ENCODE measurements at regions not wholly inside any gene's neighbourhood (a gene's known extent, or its start where the extent isn't known, plus 50 kb on each side); places are given as distances from the start of the nearest gene placed in this dataset.
A peak's percentile ranks its signal among the peaks of the same experiment; 100 is the strongest.

GRCh38 chr15:69692342-69692741 is 239.7 kb downstream of the RPLP1 start:
- no peaks in the 10 kb centered on the region for H3K79me2 ChIP-seq (ENCODE audit: insufficient read depth)
- no peak overlapping the region for H2AFZ ChIP-seq (ENCODE audit: low read depth)
- H4K20me1 ChIP-seq (ENCODE audit: insufficient read depth) = no peaks in the 10 kb centered on the region
- no peak for TF ChIP-seq SMC3 (IDR thresholded peaks at IDR 0.05; ENCODE audit: low read depth, low read length)
- no peak for TF ChIP-seq FOXJ3 (CRISPR knock-in tag; IDR thresholded peaks at IDR 0.05)
- 0 out of 2 replicates have a peak, but pooled peaks have one; percentile 5 for TF ChIP-seq RAD21 (IDR thresholded peaks at IDR 0.05; ENCODE audit: low read length)
- TF ChIP-seq IRF3 (IDR thresholded peaks at IDR 0.05; ENCODE audit: low read depth, low read length) = no peak
- no peak for TF ChIP-seq CHD2 (IDR thresholded peaks at IDR 0.05; ENCODE audit: low read length, partially characterized antibody)
- TF ChIP-seq FOSL2 (IDR thresholded peaks at IDR 0.05; ENCODE audit: borderline replicate concordance, low read depth) = no peak
- no peak for TF ChIP-seq RCOR1 (IDR thresholded peaks at IDR 0.05; ENCODE audit: low read length)
- TF ChIP-seq EP300 (IDR thresholded peaks at IDR 0.05; ENCODE audit: borderline replicate concordance in 1 of 2, low read depth in 1 of 2, low read length in 1 of 2) = no peak
- TF ChIP-seq EZH2phosphoT487 (IDR thresholded peaks at IDR 0.05; ENCODE audit: borderline replicate concordance, low read depth) = no peak
- TF ChIP-seq SIN3A (IDR thresholded peaks at IDR 0.05; ENCODE audit: borderline replicate concordance, low read depth, low read length) = no peak
- TF ChIP-seq, protein P1, sequence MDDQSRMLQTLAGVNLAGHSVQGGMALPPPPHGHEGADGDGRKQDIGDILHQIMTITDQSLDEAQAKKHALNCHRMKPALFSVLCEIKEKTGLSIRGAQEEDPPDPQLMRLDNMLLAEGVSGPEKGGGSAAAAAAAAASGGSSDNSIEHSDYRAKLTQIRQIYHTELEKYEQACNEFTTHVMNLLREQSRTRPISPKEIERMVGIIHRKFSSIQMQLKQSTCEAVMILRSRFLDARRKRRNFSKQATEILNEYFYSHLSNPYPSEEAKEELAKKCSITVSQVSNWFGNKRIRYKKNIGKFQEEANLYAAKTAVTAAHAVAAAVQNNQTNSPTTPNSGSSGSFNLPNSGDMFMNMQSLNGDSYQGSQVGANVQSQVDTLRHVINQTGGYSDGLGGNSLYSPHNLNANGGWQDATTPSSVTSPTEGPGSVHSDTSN (IDR thresholded peaks at IDR 0.05) = no peak
- TF ChIP-seq GATA2 (CRISPR knock-in tag; IDR thresholded peaks at IDR 0.05) = peak; percentile 54; the same call in 1 of the 2 replicates
- no peak for TF ChIP-seq RFX5 (IDR thresholded peaks at IDR 0.05; ENCODE audit: low read length)
- H3K4me3 ChIP-seq (ENCODE audit: low read depth in 2 of 2, low read length in 1 of 2) = no peak overlapping the region
- no peaks in the 10 kb centered on the region for H3K9me2 ChIP-seq
- peak; percentile 40 for DNase-seq
- 17% methylated on average over 3 of the region's 3 CpGs for WGBS (ENCODE audit: low lambda C conversion rate)
- H3K27ac ChIP-seq (ENCODE audit: low read depth in 2 of 2, low read length in 1 of 2) = no peak overlapping the region
- no peaks in the 10 kb centered on the region for H3K4me1 ChIP-seq (ENCODE audit: control insufficient read depth in 1 of 2, insufficient read depth in 2 of 2, low read depth in 1 of 2, low read length in 1 of 2)
- peaks cover 29% of the 10 kb centered on the region for H3K27me3 ChIP-seq (ENCODE audit: insufficient read depth)
- no peaks in the 10 kb centered on the region for H3F3A ChIP-seq (replicated peaks; ENCODE audit: insufficient read depth)
- ChIA-PET CTCF (no interaction called here), POLR2A (no interaction called here)
- no peaks in the 10 kb centered on the region for H3K9me3 ChIP-seq
- no peak overlapping the region for H3K4me2 ChIP-seq
- no peaks in the 10 kb centered on the region for H3K36me3 ChIP-seq (replicated peaks in 1 of 2; ENCODE audit: control insufficient read depth in 1 of 2, insufficient read depth in 2 of 2, low read length in 1 of 2)
- no peak overlapping the region for H3K9ac ChIP-seq

- Histone ChIP-seq H3K9ac (no peak overlapping the region), H3K4me2 (no peak overlapping the region), H3K9me2 (no peaks in the 10 kb centered on the region), H3K27me3 (ENCODE audit: insufficient read depth) (peaks cover 34% of the 10 kb centered on the region), H3K79me2 (ENCODE audit: insufficient read depth) (no peaks in the 10 kb centered on the region), H3K9me3 (no peaks in the 10 kb centered on the region), H3K36me3 (replicated peaks in 1 of 2; ENCODE audit: control insufficient read depth in 1 of 2, insufficient read depth in 2 of 2, low read length in 1 of 2) (no peaks in the 10 kb centered on the region), H3K4me3 (ENCODE audit: low read depth in 2 of 2, low read length in 1 of 2) (no peak overlapping the region), H2AFZ (ENCODE audit: low read depth) (no peak overlapping the region), H3K4me1 (ENCODE audit: control insufficient read depth in 1 of 2, insufficient read depth in 2 of 2, low read depth in 1 of 2, low read length in 1 of 2) (peaks cover 0 to 2% of the 10 kb centered on the region in 2 experiments; a peak in 1 of 4 replicates), H4K20me1 (ENCODE audit: insufficient read depth) (no peaks in the 10 kb centered on the region), H3K27ac (ENCODE audit: low read depth in 2 of 2, low read length in 1 of 2) (no peak overlapping the region), H3F3A (replicated peaks; ENCODE audit: insufficient read depth) (no peaks in the 10 kb centered on the region)
- CTCF ChIA-PET = no interaction called here
- POLR2A ChIA-PET = no interaction called here
- no peak for DNase-seq
- 31% methylated on average over 4 of the region's 4 CpGs for WGBS (ENCODE audit: low lambda C conversion rate)
- TF ChIP-seq SMC3 (IDR thresholded peaks at IDR 0.05; ENCODE audit: low read depth, low read length) (no peak), YY1 (IDR thresholded peaks at IDR 0.05; ENCODE audit: low read depth) (no peak), IRF3 (IDR thresholded peaks at IDR 0.05; ENCODE audit: low read depth, low read length) (no peak)
- TF ChIP-seq, protein P2, sequence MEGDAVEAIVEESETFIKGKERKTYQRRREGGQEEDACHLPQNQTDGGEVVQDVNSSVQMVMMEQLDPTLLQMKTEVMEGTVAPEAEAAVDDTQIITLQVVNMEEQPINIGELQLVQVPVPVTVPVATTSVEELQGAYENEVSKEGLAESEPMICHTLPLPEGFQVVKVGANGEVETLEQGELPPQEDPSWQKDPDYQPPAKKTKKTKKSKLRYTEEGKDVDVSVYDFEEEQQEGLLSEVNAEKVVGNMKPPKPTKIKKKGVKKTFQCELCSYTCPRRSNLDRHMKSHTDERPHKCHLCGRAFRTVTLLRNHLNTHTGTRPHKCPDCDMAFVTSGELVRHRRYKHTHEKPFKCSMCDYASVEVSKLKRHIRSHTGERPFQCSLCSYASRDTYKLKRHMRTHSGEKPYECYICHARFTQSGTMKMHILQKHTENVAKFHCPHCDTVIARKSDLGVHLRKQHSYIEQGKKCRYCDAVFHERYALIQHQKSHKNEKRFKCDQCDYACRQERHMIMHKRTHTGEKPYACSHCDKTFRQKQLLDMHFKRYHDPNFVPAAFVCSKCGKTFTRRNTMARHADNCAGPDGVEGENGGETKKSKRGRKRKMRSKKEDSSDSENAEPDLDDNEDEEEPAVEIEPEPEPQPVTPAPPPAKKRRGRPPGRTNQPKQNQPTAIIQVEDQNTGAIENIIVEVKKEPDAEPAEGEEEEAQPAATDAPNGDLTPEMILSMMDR (IDR thresholded peaks at IDR 0.05) = no peak
Observed at GRCh38 chr15:69693059-69693458, 240.4 kb downstream of the RPLP1 start.

Data from SK-N-SH (cell line).